ENCODE measurements at regions not wholly inside any gene's neighbourhood (a gene's known extent, or its start where the extent isn't known, plus 50 kb on each side); places are given as distances from the start of the nearest gene placed in this dataset.

DNA sequence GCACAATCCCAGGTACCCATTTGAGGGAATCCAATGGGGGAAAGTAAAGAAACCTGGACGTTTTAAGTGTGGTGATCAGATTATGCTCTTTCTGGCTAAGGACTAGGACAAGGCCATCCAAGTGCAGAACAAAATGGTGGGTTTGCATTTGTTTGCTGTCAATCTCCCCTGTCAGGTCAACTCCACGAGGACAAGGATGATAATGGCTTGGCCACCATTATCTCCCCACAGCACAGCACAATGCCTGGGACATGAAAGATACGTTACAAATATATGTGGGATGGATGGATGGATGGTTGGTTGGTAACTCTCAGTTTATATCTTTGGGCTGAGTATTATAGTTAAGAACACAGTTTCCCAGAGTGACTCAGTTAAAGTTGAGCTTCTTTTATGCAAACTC lies 526.9 kb downstream of the NPIPA7 start:
- no peak overlapping the region for H3K14ac ChIP-seq (replicated peaks; ENCODE audit: low read depth, low read length)
- H3K23ac ChIP-seq (ENCODE audit: low read depth, low read length), result no peak overlapping the region
- H3K56ac ChIP-seq (ENCODE audit: extremely low read depth, insufficient read depth, low read length), result no peak overlapping the region
- ChIA-PET CTCF (no interaction called here), POLR2A (ENCODE audit: unreplicated experiment) (no interaction called here)
- dilution Hi-C loops (cut with HindIII; ENCODE audit: low sequenced_read_pairs, unreplicated experiment), result no loop called here
- TF ChIP-seq MAZ (IDR thresholded peaks at IDR 0.05; ENCODE audit: borderline replicate concordance, low read depth, low read length) (no peak), SMC3 (IDR thresholded peaks at IDR 0.05; ENCODE audit: low read depth, low read length) (no peak), CTCF (conservative IDR thresholded peaks at IDR 0.05; ENCODE audit: low read depth, low read length) (no peak), ELK1 (IDR thresholded peaks at IDR 0.05; ENCODE audit: borderline replicate concordance, low read depth, low read length) (no peak), BHLHE40 (IDR thresholded peaks at IDR 0.05; ENCODE audit: low read depth, low read length) (no peak), CEBPB (IDR thresholded peaks at IDR 0.05; ENCODE audit: low read depth, low read length) (no peak), RCOR1 (IDR thresholded peaks at IDR 0.05; ENCODE audit: insufficient replicate concordance, low read length) (no peak), MXI1 (IDR thresholded peaks at IDR 0.05; ENCODE audit: borderline replicate concordance, low read depth, low read length) (no peak), RFX5 (IDR thresholded peaks at IDR 0.05; ENCODE audit: low read depth, low read length) (no peak), CHD1 (IDR thresholded peaks at IDR 0.05; ENCODE audit: low read depth, low read length) (no peak), USF2 (IDR thresholded peaks at IDR 0.05; ENCODE audit: low read depth, low read length) (no peak), POLR2A (IDR thresholded peaks at IDR 0.05; ENCODE audit: low read depth, low read length) (no peak), MAFK (IDR thresholded peaks at IDR 0.05; ENCODE audit: low read depth, low read length) (no peak), NFE2L2 (IDR thresholded peaks at IDR 0.05; ENCODE audit: low read depth, low read length) (no peak)
- WGBS, 2 experiments (ENCODE audit: extremely low coverage in 2 of 2, insufficient read length in 1 of 2), result no CpG with 5 or more reads among the region's 3 CpGs
- DNase-seq, result no peak
- no peak overlapping the region for H3K4me2 ChIP-seq (ENCODE audit: low read depth, low read length)
- no peaks in the 10 kb centered on the region for H3K9me1 ChIP-seq (ENCODE audit: insufficient read depth, low read length)
- no peak overlapping the region for H4K91ac ChIP-seq (ENCODE audit: insufficient read depth, low read depth, low read length)
- no peak overlapping the region for H2AK5ac ChIP-seq (ENCODE audit: low read depth, low read length)
- H2AFZ ChIP-seq (replicated peaks; ENCODE audit: low read length, poor library complexity), result no peak overlapping the region
- H3K9ac ChIP-seq (ENCODE audit: low read depth, low read length), result no peak overlapping the region
- no peak overlapping the region for H2BK5ac ChIP-seq (ENCODE audit: low read depth, low read length, poor library complexity, severe bottlenecking)
- H3K4me3 ChIP-seq (ENCODE audit: insufficient read depth, low read depth, low read length), result no peak overlapping the region
- no peak overlapping the region for H4K5ac ChIP-seq (ENCODE audit: low read depth, low read length)
- H3K27ac ChIP-seq (ENCODE audit: insufficient read depth, low read length), result no peak overlapping the region
- BruUV-seq (replicated peaks), result no TSS peak
- H2BK15ac ChIP-seq (ENCODE audit: low read depth, low read length), result no peak overlapping the region
- H4K20me1 ChIP-seq (ENCODE audit: insufficient read depth, low read length), result no peaks in the 10 kb centered on the region
- intact Hi-C loops (cut with micrococcal nuclease), result no loop called here
- H2AK9ac ChIP-seq (replicated peaks; ENCODE audit: low read depth, low read length, poor library complexity), result no peak overlapping the region
- H3K27me3 ChIP-seq (ENCODE audit: control insufficient read depth, insufficient read depth, low read length), result no peaks in the 10 kb centered on the region
- no peaks in the 10 kb centered on the region for H3K36me3 ChIP-seq (ENCODE audit: control insufficient read depth, insufficient read depth, low read length)
- H3K4ac ChIP-seq (ENCODE audit: low read depth, low read length), result no peak overlapping the region
- H2BK20ac ChIP-seq (ENCODE audit: low read depth, low read length), result no peak overlapping the region
- H3K4me1 ChIP-seq (ENCODE audit: control insufficient read depth, insufficient read depth, low read length), result no peaks in the 10 kb centered on the region
- no peak overlapping the region for H4K8ac ChIP-seq (ENCODE audit: low read depth in 2 of 2, low read length in 2 of 2)
- H3K9me3 ChIP-seq (ENCODE audit: control insufficient read depth, insufficient read depth, low read length), result peaks cover 5% of the 10 kb centered on the region; the same call in 1 of the 2 replicates
- H3K79me1 ChIP-seq (ENCODE audit: low read depth in 1 of 2, low read length in 2 of 2), result no peaks in the 10 kb centered on the region
- H3K18ac ChIP-seq (ENCODE audit: low read depth, low read length), result no peak overlapping the region
- no peak overlapping the region for H2BK120ac ChIP-seq (ENCODE audit: low read depth, low read length)
- in situ Hi-C loops (cut with MboI; ENCODE audit: low sequenced_read_pairs), result no loop called here
- ATAC-seq (ENCODE audit: low read depth), result no peak
